ENCODE measurements at regions not wholly inside any gene's neighbourhood (a gene's known extent, or its start where the extent isn't known, plus 50 kb on each side); places are given as distances from the start of the nearest gene placed in this dataset.

DNA sequence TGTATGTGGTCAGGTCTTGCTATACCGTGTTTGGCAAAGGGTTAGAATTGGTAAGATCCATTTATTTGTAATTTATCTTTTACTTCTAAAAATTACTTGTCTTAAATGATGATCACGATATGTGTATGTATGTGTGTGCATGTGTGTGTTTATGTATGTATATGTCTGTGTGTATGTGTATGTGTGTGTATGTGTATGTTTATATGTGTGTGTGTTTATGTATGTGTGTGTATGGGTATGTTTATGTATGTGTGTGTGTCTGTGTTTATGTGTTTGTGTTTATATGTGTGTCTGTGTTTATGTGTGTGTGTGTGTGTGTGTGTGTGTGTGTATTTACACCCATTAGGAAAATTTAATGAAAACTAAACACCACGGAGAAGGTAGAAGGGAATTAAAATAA is 176.9 kb upstream of the FZD8 start:
- TF ChIP-seq POU2F2 (IDR thresholded peaks at IDR 0.05; ENCODE audit: low read depth, low read length): no peak
- TF ChIP-seq TAF1 (IDR thresholded peaks at IDR 0.05; ENCODE audit: low read depth, low read length): no peak
- no peak for TF ChIP-seq PAX5 (IDR thresholded peaks at IDR 0.05; ENCODE audit: insufficient read depth, low read length, severe bottlenecking)
- TF ChIP-seq POLR2AphosphoS5 (IDR thresholded peaks at IDR 0.05; ENCODE audit: low read depth, low read length): no peak

Data from GM12891 (cell line).